MM.1S (cell line): ENCODE measurements at regions not wholly inside any gene's neighbourhood (a gene's known extent, or its start where the extent isn't known, plus 50 kb on each side); places are given as distances from the start of the nearest gene placed in this dataset.

ENCODE experiments used
- EZH2 ChIP-seq: fragments of 300-600 bp; sonication (generic); optimal IDR thresholded peaks from 2 replicates; pipeline ENCODE3; 2017; ENCODE audit warnings: low read depth, mild to moderate bottlenecking, antibody characterized with exemption, low read length, mixed read lengths
- EZH2phosphoT487 ChIP-seq: fragments of 300-600 bp; sonication (generic); IDR thresholded peaks from 2 replicates; pipeline ENCODE4 v1.6.1; 2018; ENCODE audit warnings: antibody characterized with exemption, low read length
- TF ChIP-seq, protein P1 (sequence below): fragments of 300-600 bp; sonication (generic); IDR thresholded peaks from 2 replicates; pipeline ENCODE4 v1.5.1; 2016; ENCODE audit warnings: antibody characterized with exemption, low read length, mixed read lengths

DNA sequence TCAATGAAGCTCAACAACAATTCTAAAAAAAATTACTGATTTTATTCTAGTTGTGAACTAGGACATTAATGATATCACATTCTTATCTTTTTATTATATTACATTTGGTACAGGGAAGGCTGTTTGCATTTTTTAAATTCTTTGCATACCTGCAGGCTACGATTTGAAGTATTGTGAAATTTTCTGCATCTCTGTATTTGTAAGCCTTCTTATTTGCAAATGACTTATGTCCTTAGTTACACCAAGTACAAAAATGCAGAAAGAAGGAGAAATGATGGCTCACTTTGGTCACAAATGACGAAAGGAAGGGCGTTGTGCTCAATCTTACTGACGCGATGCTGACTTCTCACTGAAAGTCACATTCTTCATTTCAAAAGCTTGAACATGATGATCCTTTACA lies 227.5 kb upstream of the SOX11 start:
- TF ChIP-seq, protein P1, sequence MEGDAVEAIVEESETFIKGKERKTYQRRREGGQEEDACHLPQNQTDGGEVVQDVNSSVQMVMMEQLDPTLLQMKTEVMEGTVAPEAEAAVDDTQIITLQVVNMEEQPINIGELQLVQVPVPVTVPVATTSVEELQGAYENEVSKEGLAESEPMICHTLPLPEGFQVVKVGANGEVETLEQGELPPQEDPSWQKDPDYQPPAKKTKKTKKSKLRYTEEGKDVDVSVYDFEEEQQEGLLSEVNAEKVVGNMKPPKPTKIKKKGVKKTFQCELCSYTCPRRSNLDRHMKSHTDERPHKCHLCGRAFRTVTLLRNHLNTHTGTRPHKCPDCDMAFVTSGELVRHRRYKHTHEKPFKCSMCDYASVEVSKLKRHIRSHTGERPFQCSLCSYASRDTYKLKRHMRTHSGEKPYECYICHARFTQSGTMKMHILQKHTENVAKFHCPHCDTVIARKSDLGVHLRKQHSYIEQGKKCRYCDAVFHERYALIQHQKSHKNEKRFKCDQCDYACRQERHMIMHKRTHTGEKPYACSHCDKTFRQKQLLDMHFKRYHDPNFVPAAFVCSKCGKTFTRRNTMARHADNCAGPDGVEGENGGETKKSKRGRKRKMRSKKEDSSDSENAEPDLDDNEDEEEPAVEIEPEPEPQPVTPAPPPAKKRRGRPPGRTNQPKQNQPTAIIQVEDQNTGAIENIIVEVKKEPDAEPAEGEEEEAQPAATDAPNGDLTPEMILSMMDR: no peak
- TF ChIP-seq EZH2 (no peak), EZH2phosphoT487 (no peak)
